Hematopoietic multipotent progenitor cell treated with erythropoietin and hydrocortisone succinate and interleukin-3 and kit ligand, for 15 days (in vitro differentiated cells): ENCODE measurements at regions not wholly inside any gene's neighbourhood (a gene's known extent, or its start where the extent isn't known, plus 50 kb on each side); places are given as distances from the start of the nearest gene placed in this dataset.

Experiments used
- DNase-seq: peaks from one replicate; pipeline ENCODE4 v3.0.0-alpha.2; 2015; ENCODE audit warnings: low spot score

DNA sequence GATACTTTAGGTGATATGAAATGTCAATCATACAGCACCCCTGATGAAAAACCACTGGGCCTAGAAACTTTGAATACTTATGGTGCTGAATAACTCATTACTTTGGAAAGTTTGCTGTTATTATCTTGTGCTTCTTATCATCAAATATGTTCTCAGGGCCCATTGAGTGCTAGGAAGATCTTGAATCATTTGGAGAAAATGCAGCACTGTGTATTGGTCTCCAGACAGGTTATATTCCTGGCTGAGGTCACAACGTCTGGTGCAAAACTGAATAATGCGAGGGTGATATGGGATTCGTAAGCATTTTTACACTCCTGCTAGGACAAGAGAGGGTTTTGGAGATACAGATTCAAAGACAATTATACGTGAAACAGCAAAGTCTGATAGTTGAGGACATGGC lies 249.4 kb upstream of the TNC start:
- no peak for DNase-seq

DNA sequence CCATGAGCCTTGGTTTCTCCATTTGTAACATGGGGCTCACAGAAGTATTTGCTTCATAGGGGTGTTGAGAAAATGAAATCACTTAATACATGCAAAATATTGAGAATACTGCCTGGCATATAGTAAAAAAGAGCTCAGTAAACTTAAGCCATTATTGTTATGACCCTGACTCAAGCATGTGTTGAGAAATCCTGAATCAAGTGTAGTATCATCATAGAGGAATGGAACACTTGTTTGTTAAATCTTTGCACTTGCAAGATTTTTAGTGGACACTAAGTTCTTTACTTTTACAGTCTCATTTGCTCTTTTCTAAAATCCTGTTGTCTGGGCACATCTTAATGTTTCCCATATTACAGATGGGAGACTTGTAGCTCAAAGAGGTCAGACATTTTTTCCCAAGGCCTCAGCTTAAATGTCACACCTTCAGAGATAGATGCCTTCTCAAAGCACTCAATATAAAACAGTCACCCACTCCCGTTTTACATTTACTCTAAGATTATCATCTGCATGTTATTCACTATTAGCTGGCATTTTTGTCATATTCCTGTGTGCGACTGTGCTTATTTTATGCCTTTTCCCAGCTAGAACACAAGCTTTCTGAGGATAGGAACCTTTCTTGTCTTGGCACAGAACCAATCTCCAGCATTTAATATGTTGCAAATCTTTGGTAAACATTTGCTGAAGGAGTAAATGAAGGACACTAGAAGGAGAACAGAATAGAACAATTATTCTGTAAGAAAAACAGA lies 250.0 kb upstream of the TNC start:
- DNase-seq, result no peak

DNA sequence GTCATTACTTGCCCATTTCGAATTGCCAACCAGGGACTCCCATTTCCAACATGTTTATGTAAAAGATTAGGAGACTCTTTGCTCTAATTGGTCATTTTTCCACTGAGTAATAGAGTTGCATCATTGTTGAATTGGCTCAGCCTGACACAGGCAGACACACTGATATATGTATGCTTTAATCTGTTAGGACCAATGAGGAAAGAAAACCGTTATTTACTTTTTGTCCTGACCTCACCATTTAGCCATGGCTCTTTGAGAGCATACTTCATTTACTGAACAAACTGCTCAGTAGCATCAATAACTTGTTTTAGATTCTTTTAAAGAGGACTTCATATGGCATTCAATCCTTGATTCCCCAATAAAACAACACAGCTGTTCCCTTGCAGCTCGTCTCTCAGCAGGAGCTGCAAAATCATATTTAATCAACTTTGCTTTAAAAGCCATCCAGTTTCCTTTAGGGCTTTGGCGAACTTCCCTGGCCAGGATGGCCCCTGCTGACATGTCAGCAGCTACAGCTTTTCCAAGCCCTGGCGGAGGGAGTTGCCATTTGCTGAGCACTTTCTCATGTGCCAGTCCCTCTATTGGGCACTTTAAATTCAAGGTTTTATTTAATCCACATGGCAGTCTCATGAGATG lies 251.5 kb upstream of the TNC start:
- no peak for DNase-seq

DNA sequence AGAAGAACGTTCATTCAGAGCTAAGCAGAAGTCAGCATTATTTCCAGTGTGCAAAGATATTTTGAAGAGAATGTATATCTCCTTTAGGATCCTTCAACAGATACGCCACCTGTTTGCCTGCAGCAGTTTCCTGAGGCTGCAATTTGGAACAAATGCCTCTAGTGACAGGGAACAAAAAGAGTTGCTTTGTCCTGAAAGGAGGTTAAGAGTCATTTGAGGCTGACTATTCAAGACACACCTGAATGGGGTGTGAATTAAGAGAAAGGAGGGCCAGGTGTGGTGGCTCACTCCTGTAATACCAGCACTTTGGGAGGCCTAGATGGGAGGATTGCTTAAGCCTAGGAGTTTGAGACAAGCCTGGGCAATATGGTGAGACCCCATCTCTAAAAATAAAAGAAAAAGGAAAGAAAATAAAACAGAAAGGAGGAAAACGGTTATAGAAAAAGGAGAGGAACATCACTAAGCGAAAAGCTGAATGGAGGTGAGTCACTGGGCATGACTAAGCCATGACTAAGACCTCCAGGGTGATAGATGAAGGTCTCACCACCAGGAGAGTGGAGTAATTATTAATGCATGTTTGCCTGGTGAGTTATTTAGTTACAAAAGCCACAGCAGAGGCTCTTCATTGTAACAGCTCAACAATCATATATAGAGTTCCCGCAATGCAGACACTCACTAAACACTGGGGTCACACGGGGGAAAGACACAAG lies 255.2 kb upstream of the TNC start:
- no peak for DNase-seq

DNA sequence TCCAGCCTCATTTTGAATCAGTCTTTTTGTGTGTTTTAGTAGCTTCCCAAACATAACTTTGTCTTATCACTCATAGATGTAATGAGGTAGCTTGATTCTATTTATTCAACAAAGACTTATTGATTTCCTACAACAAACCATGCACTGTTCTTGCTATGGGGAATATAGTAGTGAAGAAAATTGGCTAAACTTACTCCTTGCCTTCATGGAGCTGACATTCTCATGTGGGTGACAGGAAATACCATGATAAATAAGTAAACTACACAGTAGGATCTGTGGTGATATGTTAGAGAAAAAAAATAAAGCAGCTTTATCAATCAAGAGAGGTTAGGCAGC lies 255.7 kb upstream of the TNC start:
- DNase-seq, result no peak

DNA sequence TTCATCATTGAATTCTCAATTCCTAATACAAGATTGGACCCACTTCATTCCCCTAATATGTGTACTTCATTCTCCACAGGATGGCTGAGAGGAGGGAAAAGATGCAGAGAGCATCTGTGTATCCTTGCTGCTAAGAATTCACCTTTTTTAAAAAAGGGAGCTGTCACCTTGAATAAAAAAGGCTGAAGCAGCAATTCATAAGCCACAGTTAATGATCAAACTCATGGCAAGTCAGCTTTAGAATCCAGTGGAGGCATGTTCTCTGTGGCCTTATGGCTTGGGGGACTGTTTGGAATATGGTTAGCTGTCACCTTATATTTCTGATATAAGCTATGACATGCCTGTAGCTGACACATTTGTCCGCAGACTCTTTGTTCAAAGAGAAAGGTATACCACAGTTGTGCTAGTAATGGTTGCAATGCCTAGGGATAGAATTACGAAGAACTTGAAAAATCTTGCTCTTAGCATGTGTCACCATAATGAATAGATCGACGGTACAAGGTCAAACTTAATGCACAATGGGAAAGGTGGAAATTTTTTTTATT lies 256.8 kb upstream of the TNC start:
- DNase-seq, result no peak

DNA sequence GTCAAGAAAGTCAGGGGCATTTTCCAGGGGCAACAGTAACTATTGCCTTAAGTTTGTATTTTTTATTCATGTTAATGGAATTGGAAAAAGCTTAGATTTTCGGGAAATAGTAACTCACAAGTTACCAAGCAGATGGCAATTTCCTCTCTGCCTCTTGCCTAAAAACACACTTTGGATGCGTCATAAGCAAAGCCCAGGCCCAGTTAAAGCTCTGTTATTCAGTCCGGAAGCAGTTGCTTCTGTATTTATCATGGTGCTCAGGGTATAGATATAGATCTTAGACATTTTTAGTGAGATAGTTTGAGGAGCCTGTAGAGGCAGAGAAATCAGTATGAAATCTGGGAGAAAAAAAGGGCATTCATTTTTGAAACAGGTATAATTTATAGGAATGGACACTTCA lies 260.3 kb upstream of the TNC start:
- no peak for DNase-seq

DNA sequence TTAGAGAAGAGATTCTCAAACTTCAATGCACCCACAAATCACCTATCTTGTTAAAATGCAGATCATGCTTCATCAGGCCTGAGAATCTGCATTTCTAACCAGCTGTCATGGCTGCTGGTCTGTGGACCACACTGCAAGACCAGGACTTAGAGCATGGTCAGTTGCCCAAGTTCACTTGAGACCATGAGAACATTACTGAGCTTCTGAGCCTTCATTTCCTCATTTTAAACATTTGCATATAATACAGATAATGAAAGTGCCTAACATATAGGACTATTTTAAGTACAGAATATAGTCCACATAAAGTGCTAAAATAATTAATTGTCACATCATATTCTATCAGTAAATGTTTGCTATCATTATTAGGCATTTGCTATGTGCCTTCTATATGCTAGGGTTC lies 260.8 kb upstream of the TNC start:
- no peak for DNase-seq

DNA sequence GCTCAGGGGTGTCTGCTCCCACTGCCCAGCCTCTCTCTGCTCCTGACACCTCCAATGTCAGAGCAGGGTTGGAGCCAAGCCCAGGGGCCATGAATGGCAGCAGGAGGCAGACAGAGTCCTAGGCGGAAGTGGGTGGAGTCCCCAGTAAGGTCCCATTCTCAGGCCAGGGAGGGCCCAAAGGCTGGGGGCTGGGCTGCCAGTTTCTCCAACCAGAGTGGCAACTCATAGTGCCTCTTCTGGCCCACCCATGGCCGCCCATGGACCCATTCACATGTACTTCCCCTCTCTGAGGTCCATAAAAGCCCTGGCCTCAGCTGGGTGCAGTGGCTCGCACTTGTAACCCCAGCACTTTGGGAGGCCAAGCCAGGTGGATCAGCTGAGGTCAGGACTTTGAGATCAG lies 261.8 kb upstream of the TNC start:
- DNase-seq, result no peak

DNA sequence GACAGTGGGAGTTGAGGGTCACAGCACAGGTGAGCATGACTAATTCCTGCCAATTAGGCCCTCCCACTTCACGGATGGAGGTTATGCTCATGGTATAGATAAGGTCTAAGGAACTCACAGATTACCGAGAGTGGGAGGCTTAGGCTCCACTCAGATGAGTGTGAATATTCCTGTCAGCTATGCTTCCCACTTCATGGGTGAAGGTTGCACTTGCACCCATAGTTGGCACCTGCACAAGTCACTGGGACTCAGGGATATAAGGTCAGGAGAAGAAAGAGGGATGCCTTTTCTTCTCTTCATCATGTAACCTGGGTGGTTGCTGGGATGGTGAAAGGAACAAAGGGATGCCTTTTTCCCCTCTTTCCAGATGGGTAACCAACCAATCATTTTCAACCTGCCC lies 264.9 kb upstream of the TNC start:
- DNase-seq, result no peak

DNA sequence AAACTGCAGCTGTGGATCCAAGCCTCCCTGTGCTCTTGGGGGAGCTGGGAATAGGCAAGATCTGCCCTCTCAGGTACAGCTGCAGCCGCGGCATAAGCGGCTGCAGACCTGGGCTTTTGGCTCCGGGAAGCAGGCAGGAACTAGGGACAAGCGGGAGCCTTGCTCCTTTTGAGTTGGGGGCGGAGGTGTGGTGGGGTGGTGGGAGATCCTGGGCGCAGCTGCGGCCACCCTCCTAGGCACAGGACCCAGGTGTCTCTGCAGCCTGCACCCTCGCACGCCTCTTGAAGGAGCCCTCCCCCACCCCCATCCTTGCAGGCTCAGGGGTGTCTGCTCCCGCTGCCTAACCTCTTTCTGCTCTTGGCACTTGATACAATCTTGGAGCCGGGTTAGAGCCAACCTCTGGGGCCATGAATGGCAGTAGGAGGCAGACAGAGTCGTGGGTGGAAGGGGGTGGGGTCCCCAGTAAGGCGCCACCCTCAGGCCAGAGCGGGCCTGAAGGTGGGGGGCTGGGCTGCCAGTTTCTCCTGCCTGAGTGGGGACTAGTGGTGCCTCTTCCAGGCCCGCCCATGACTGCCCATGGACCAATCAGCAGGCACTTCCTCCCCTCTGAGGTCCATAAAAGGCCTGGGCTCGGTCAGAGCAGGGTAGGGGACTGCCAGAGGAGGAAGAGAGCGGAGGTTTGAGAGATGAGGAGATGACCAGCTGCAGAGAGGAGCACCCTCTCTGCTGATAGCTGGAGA lies 267.6 kb upstream of the TNC start:
- no peak for DNase-seq

DNA sequence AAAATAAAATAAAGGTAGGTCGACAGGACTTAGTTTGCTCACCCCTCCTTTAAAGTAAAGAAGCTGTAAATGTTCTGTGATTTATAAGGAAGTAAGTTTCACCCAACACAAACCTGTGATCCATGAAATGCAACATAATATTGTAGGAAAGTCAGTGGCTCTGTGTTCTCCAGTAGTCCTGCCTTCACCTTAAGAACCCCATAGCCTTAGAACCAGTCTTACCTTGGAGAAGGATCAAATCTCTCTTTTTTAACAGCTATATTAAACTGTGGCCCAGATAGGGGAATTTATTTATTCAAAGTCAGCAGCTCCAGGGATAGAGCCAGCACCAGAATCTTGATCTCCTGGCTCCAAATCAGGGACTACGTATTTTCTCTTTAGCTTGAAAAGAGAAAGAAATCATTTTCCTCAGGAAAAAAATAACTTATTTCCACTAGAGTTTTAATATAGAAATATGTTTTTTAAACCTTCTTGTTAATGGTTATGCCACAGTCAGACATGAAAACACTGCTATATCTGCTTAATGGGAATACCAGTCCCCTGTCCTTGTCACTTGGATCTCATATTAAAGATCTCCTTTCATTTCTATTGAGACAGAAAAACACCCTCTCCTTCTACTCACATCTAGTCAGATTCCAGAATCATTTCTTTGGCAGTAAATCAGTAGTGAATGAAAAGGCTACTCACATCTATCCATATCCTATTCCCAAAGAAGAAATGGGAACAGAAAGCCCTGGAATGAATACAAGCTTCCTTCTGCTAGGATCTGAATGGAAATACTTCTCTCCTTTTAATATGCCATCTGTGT lies 269.2 kb upstream of the TNC start:
- no peak for DNase-seq

DNA sequence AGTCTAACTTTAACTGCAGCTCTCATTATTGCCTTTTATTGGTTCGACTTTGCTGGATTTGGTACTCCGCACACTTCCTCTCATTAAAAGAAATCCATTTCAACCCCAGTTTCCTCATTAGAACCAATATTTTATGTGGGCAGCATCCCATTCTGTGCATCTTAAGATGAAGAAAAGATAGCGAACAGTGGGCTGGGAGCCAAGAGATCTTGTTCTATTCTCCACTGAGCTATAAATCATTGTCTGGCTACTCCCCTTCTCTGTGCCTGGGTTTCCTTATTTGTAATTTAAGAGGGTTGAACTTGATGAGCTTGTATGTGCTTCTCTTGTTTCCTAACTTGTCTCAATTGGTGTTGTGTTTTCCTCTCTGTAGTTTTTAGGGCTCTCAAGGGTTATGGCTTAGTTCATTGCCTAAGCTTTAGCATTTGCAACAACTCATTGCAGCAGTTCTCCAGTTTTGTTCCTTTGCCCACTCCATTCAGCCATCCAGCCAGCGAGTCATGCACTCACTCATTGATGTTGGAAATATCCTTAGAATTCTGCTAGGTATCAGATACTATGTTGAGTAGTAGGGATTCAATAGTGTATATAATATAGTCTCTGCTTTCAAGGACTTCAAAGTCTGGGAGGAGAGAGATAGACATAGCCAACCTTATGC lies 273.3 kb upstream of the TNC start:
- no peak for DNase-seq

DNA sequence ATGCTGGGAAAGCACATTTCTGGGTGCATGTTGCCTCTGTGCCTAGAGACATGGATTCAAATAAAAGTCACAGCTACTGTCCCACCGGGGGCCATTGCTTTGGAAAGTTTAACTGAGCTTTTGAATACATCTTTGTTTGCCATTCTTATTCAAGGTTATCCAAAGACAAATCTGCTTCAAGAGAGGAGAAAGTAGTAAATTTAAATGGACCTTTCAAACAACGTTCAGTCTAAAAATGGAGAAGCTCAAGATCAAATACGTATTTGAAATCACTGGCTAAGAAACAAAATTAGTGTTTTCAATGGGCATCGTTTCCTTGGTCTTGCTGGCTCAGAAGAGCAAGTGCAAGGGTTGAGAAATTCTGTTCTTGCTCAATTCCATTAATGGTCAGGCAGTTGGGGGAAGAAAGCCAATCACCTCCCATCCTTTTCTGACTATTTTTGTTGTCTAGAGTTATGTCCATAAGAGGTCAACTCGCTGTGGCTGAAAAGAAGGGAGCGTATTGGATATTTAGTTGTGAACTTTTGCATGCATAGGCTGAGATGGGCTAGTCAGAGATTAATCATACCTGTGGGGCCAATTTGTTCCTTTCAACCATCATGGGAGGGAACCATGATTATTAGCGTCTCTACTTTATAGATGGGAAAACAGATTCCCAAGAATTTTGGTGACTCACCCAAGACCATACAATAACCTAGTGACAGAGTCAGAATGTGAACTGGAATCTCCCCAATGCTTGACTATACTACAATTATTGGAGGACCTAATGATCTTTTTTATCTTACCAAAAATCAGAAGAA lies 276.2 kb upstream of the TNC start:
- no peak for DNase-seq

DNA sequence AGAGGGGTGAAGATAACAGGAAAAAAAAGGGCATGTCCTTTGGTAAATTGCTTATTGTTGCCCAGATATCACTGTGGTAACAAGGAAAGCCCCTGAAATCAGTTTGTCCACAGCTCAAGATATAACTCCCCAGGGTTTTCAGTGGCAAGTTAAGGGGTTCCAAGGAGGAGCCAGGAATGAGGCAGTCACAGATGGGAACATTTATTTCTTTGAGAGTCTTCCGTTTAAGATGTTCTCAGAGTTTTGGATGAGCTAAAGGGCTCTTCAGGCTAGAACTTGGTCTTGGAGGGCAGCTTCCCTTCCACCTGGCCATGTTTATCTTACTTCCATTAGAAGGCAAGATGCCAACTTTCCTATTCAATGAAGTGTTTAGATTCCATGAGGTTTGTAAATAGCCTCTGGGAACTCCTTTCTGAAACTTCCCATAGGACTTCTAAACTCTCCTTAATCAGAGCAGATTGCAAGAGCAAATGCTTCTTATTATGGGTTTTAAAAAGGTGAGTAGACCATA lies 277.6 kb upstream of the TNC start:
- DNase-seq, result no peak

DNA sequence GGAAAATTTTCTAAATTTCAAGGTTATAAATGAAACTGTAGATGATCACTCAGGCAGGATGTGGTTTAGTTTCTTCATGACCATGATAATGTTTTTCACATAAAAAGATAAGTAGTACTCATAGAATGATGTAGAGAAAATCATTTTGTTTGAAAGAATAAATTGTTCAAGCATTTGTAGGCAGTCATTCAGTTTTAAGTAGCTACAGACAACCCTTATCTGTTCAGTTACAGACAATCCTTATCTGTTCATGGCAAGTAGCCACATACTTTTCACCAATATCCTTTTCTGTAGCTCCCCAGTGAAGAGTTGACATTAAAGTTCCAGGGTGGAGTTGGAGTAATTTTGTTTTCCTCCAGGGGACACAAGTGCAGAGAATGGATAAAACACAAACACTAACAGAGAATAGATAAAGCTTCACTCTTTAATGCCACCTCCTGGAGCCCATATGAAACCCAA lies 278.1 kb upstream of the TNC start:
- DNase-seq, result no peak

DNA sequence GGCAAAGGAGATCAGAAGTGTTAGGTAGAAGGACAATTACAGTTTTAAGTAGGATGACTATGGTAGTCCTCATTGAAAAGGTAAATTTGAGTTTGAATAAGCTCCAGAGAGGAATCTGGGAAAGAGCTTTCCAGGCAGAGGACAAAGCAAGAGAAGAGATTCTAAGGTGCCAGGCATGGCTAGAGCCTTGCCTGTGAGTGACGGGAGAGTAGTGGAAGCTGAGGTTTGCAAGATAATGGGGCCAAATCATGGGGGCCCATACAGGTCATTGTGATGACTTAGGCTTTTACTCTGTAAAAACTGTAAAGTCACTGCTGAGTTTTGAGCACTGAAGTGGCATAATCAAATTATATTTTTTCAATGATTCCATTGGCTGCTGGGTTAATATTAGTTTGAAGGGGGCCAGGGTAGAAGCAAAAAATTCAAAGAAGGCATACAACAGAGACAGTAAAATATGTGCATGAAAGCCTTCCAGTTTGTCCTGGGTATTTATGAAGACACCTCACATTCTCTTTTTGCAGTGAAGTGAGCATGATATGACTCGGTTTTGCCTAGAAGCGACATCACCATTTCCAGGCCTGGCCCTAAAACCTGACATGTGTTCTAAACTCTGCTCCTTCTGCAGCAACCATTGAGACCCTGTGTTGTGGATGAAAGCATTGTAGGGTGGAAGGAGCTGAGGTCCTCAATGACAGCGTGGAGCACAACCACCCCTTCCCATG lies 279.8 kb upstream of the TNC start:
- DNase-seq, result no peak

DNA sequence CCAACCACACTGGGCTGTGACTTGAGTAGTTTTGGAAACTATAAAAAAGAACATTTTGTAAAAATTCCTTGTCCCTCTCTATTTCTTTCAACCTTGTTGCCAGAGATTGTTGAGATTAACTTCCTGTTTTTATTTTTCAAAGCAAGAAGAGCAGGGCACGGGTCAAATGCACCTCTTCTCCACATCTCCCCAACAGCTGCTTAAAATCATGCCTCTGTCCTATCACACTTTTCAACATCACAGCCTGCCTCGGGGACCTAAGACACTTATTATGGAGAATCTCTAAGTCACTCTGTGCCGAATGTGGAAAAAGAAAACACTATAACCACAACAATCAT lies 280.3 kb upstream of the TNC start:
- DNase-seq, result no peak

DNA sequence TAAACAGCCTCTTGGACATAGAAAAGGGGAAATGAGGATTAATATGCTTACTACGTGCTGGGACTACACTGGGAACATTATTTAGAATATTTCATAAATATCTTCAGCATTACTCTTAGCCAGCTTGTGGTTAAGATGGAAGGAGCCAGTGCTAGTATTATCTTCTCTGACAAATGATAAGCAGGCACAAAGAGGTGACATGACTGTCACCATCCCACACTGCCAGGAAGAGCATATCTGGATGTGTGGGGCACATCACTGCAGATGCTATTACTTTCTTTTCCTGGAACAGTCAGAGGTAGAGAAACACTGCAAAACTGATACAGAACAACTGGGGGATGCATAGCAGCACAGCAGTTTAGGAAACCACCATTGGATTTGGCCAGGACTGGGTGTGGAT lies 281.0 kb upstream of the TNC start:
- no peak for DNase-seq

DNA sequence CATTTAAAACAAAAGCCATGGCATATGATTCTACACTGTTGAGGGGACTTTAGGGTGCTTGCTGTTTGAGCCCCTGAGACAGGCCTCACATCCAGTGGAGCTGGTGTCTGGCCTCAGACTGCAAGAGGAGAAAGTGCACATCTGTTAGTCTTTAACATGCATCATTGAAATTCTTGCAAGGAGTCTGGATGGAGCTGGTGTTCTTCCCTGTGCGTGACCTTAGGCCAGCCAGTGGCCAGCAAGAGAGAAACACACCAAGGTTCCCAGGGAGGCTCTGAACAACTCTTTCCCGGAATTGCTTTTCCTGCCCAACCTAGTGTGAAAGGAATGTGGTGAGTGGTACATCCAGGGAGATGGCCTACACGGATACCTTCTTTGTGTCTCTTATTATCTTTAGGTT lies 282.8 kb upstream of the TNC start:
- DNase-seq, result no peak
